ENCODE measurements at regions not wholly inside any gene's neighbourhood (a gene's known extent, or its start where the extent isn't known, plus 50 kb on each side); places are given as distances from the start of the nearest gene placed in this dataset.
A peak's percentile ranks its signal among the peaks of the same experiment; 100 is the strongest.

- Histone ChIP-seq H3K4me3 (ENCODE audit: low read length) (no peak overlapping the region), H3F3A (ENCODE audit: low read length, unreplicated experiment) (no peaks in the 10 kb centered on the region), H2AFZ (ENCODE audit: low read length) (no peak overlapping the region; the same call in 1 of the 2 replicates), H3K9me2 (replicated peaks; ENCODE audit: low read length) (no peaks in the 10 kb centered on the region), H3K9ac (ENCODE audit: low read length) (no peak overlapping the region), H3K36me3 (ENCODE audit: low read depth, low read length) (no peaks in the 10 kb centered on the region), H4K20me1 (ENCODE audit: low read length) (no peaks in the 10 kb centered on the region), H3K27ac (ENCODE audit: low read length) (no peak overlapping the region), H3K9me3 (ENCODE audit: low read length) (no peaks in the 10 kb centered on the region), H3K27me3 (ENCODE audit: low read length) (no peaks in the 10 kb centered on the region), H3K4me2 (ENCODE audit: low read length) (no peak overlapping the region), H3K4me1 (ENCODE audit: insufficient read depth, low read length) (peaks cover 26% of the 10 kb centered on the region), H3K79me2 (ENCODE audit: low read length) (no peaks in the 10 kb centered on the region)
- POLR2A ChIA-PET (ENCODE audit: unreplicated experiment) = no interaction called here
- CTCF ChIA-PET = no interaction called here
- peak; percentile 59 for DNase-seq
- intact Hi-C loops (cut with micrococcal nuclease) = loop anchor here (10.0 kb wide), 2 partner anchors 98 to 248 kb away; partner anchors contain the start of gene IVNS1ABP
- no TSS peak for BruUV-seq (replicated peaks)
- TF ChIP-seq CTCF (conservative IDR thresholded peaks at IDR 0.05; ENCODE audit: low read depth, low read length) (no peak), EZH2 (IDR thresholded peaks at IDR 0.05; ENCODE audit: low read length, unreplicated experiment) (no peak), EZH2phosphoT487 (IDR thresholded peaks at IDR 0.05; ENCODE audit: borderline replicate concordance, low read length) (no peak)
- no peak; the same call in 1 of the 2 replicates for ATAC-seq
These were observed 171.5 kb upstream of the HMCN1 start for GRCh38 chr1:185562461-185563359.

- no peak for ATAC-seq
- DNase-seq = peak; percentile 52
- H3K4me1 ChIP-seq (ENCODE audit: insufficient read depth, low read length) = peaks cover 19% of the 10 kb centered on the region
- H3K79me2 ChIP-seq (ENCODE audit: low read length) = no peaks in the 10 kb centered on the region
- no peaks in the 10 kb centered on the region for H3K9me3 ChIP-seq (ENCODE audit: low read length)
- no peaks in the 10 kb centered on the region for H3F3A ChIP-seq (ENCODE audit: low read length, unreplicated experiment)
- no peaks in the 10 kb centered on the region for H3K36me3 ChIP-seq (ENCODE audit: low read depth, low read length)
- no TSS peak for BruUV-seq (replicated peaks)
- intact Hi-C loops (cut with micrococcal nuclease) = loop anchor here (10.0 kb wide), 2 partner anchors 97 to 247 kb away; partner anchors contain the start of gene IVNS1ABP
- TF ChIP-seq EZH2 (IDR thresholded peaks at IDR 0.05; ENCODE audit: low read length, unreplicated experiment) = no peak
- no peak for TF ChIP-seq EZH2phosphoT487 (IDR thresholded peaks at IDR 0.05; ENCODE audit: borderline replicate concordance, low read length)
- TF ChIP-seq CTCF (conservative IDR thresholded peaks at IDR 0.05; ENCODE audit: low read depth, low read length) = no peak
- H4K20me1 ChIP-seq (ENCODE audit: low read length) = no peaks in the 10 kb centered on the region
- no peak overlapping the region for H3K27ac ChIP-seq (ENCODE audit: low read length)
- H2AFZ ChIP-seq (ENCODE audit: low read length) = no peak overlapping the region
- H3K9ac ChIP-seq (ENCODE audit: low read length) = no peak overlapping the region
- H3K27me3 ChIP-seq (ENCODE audit: low read length) = no peaks in the 10 kb centered on the region
- ChIA-PET POLR2A (ENCODE audit: unreplicated experiment) (no interaction called here), CTCF (no interaction called here)
- no peak overlapping the region for H3K4me2 ChIP-seq (ENCODE audit: low read length)
- no peak overlapping the region for H3K4me3 ChIP-seq (ENCODE audit: low read length)
- no peaks in the 10 kb centered on the region for H3K9me2 ChIP-seq (replicated peaks; ENCODE audit: low read length)
These were observed 172.6 kb upstream of the HMCN1 start for GRCh38 chr1:185561629-185562028.

- ATAC-seq = no peak
- TF ChIP-seq EZH2phosphoT487 (IDR thresholded peaks at IDR 0.05; ENCODE audit: borderline replicate concordance, low read length) (no peak), EZH2 (IDR thresholded peaks at IDR 0.05; ENCODE audit: low read length, unreplicated experiment) (no peak), CTCF (conservative IDR thresholded peaks at IDR 0.05; ENCODE audit: low read depth, low read length) (no peak)
- intact Hi-C loops (cut with micrococcal nuclease) = loop anchor here (10.0 kb wide), 2 partner anchors 96 to 246 kb away; partner anchors contain the start of gene IVNS1ABP
- Histone ChIP-seq H4K20me1 (ENCODE audit: low read length) (no peaks in the 10 kb centered on the region), H3K9ac (ENCODE audit: low read length) (no peak overlapping the region), H3K4me3 (ENCODE audit: low read length) (no peak overlapping the region), H2AFZ (ENCODE audit: low read length) (no peak overlapping the region), H3K4me2 (ENCODE audit: low read length) (no peak overlapping the region), H3F3A (ENCODE audit: low read length, unreplicated experiment) (no peaks in the 10 kb centered on the region), H3K9me2 (replicated peaks; ENCODE audit: low read length) (no peaks in the 10 kb centered on the region), H3K36me3 (ENCODE audit: low read depth, low read length) (no peaks in the 10 kb centered on the region), H3K27ac (ENCODE audit: low read length) (no peak overlapping the region), H3K4me1 (ENCODE audit: insufficient read depth, low read length) (peaks cover 19% of the 10 kb centered on the region), H3K79me2 (ENCODE audit: low read length) (no peaks in the 10 kb centered on the region), H3K9me3 (ENCODE audit: low read length) (no peaks in the 10 kb centered on the region), H3K27me3 (ENCODE audit: low read length) (no peaks in the 10 kb centered on the region)
- no TSS peak for BruUV-seq (replicated peaks)
- ChIA-PET CTCF (interaction anchor here (0.9 kb wide), 1 partner anchor 85 kb away, joined by 3 read pairs; no protein-coding TSS in a partner anchor), POLR2A (ENCODE audit: unreplicated experiment) (no interaction called here)
- DNase-seq = no peak
These were observed 173.4 kb upstream of the HMCN1 start for GRCh38 chr1:185560760-185561159.

Measured in PC-3 (cell line).